Dermis microvascular lymphatic vessel endothelial cell (primary cell): ENCODE measurements at regions not wholly inside any gene's neighbourhood (a gene's known extent, or its start where the extent isn't known, plus 50 kb on each side); places are given as distances from the start of the nearest gene placed in this dataset.
A peak's percentile ranks its signal among the peaks of the same experiment; 100 is the strongest.

Experiments used
- DNase-seq, 2 donors: peaks; one replicate each; pipeline versions ENCODE4 v3.0.0 to v3.0.0-alpha.2; 2010; ENCODE audit warnings: low read depth in 2 of 2

- no peak for DNase-seq
Measured at GRCh38 chr2:153005071-153005730, 286.8 kb downstream of the ARL6IP6 start.

GRCh38 chr2:153004627-153005026 lies 286.2 kb downstream of the ARL6IP6 start:
- DNase-seq, result no peak

- no peak for DNase-seq
Measured at GRCh38 chr2:152974146-152974545, 255.7 kb downstream of the ARL6IP6 start.

GRCh38 chr2:152971685-152972084 lies 253.3 kb downstream of the ARL6IP6 start:
- no peak for DNase-seq

- no peak for DNase-seq
Measured at GRCh38 chr2:152962446-152962845, 244.0 kb downstream of the ARL6IP6 start.

GRCh38 chr2:152961351-152961750 lies 242.9 kb downstream of the ARL6IP6 start:
- no peak for DNase-seq

GRCh38 chr2:152950126-152950525 lies 231.7 kb downstream of the ARL6IP6 start:
- no peak for DNase-seq

- no peak for DNase-seq
Measured at GRCh38 chr2:152944099-152944498, 225.7 kb downstream of the ARL6IP6 start.

GRCh38 chr2:152942940-152943440 lies 224.6 kb downstream of the ARL6IP6 start:
- DNase-seq, result no peak

GRCh38 chr2:152930501-152930900 lies 212.1 kb downstream of the ARL6IP6 start:
- DNase-seq, result no peak

GRCh38 chr2:152929628-152930027 lies 211.2 kb downstream of the ARL6IP6 start:
- DNase-seq, result no peak

GRCh38 chr2:152925547-152926448 lies 207.4 kb downstream of the ARL6IP6 start:
- peak; percentile 26 to 38 for DNase-seq

- no peak for DNase-seq
Measured at GRCh38 chr2:152924722-152925121, 206.3 kb downstream of the ARL6IP6 start.

- DNase-seq, result no peak
Measured at GRCh38 chr2:152924219-152924618, 205.8 kb downstream of the ARL6IP6 start.

GRCh38 chr2:152920846-152921245 lies 202.4 kb downstream of the ARL6IP6 start:
- no peak for DNase-seq

- no peak for DNase-seq
Measured at GRCh38 chr2:152910970-152911369, 192.6 kb downstream of the ARL6IP6 start.

GRCh38 chr2:152907046-152907445 lies 188.6 kb downstream of the ARL6IP6 start:
- DNase-seq, result no peak

- no peak for DNase-seq
Measured at GRCh38 chr2:152894051-152894450, 175.6 kb downstream of the ARL6IP6 start.

- DNase-seq, result no peak
Measured at GRCh38 chr2:152890736-152891135, 172.3 kb downstream of the ARL6IP6 start.

- DNase-seq, result no peak
Measured at GRCh38 chr2:152883951-152884487, 165.6 kb downstream of the ARL6IP6 start.

GRCh38 chr2:152881527-152881926 lies 163.1 kb downstream of the ARL6IP6 start:
- no peak for DNase-seq

- DNase-seq, result no peak
Measured at GRCh38 chr2:152879275-152879674, 160.9 kb downstream of the ARL6IP6 start.
